Transverse colon (tissue), 4 donors: ENCODE measurements at regions not wholly inside any gene's neighbourhood (a gene's known extent, or its start where the extent isn't known, plus 50 kb on each side); places are given as distances from the start of the nearest gene placed in this dataset.

Experiments used
- DNase-seq: peaks from one replicate; pipeline ENCODE4 v3.0.0-alpha.2; 2019
- H3K27ac ChIP-seq, 4 donors: fragments of 200-600 bp; sonication (generic); 2 replicates each; pipeline ENCODE4 v1.5.1; 2016 to 2018; ENCODE audit warnings: inconsistent platforms in 4 of 4
- H3K27me3 ChIP-seq: fragments of 200-600 bp; sonication (generic); 2 replicates; pipeline ENCODE4 v1.5.1; 2017; ENCODE audit warnings: inconsistent platforms
- H3K36me3 ChIP-seq, 4 donors: fragments of 200-600 bp; sonication (generic); 2 replicates each; pipeline ENCODE4 v1.5.1; 2017 to 2019; ENCODE audit warnings: inconsistent platforms in 4 of 4
- H3K4me1 ChIP-seq, 4 donors: fragments of 200-600 bp; sonication (generic); 2 replicates each; pipeline ENCODE4 v1.5.1; 2017 to 2020; ENCODE audit warnings: inconsistent platforms in 4 of 4
- H3K4me3 ChIP-seq, 4 donors: fragments of 200-600 bp; sonication (generic); 1 replicate in 1 of 4; 2 replicates in 3 of 4; pipeline versions ENCODE4 v1.5.1 to v1.6.1; 2017 to 2019; ENCODE audit warnings: inconsistent platforms in 4 of 4
- H3K9me3 ChIP-seq, 2 donors: fragments of 200-600 bp; sonication (generic); 2 replicates each; pipeline ENCODE4 v1.5.1; 2017 to 2019; ENCODE audit warnings: inconsistent platforms in 2 of 2
- EP300 ChIP-seq: sonication (generic); formaldehyde crosslinking; IDR thresholded peaks from one replicate; pipeline ENCODE4 v1.6.1; 2017; ENCODE audit warnings: antibody characterized with exemption, low read depth
- POLR2A ChIP-seq: fragments of 450-650 bp; IDR thresholded peaks from one replicate; pipeline ENCODE4 v1.6.1; 2016; ENCODE audit warnings: antibody characterized with exemption, mild to moderate bottlenecking, moderate library complexity
- POLR2AphosphoS5 ChIP-seq, 3 donors: sonication (generic); formaldehyde crosslinking; IDR thresholded peaks; one replicate each; pipeline ENCODE4 v1.6.1; 2016; ENCODE audit warnings: antibody characterized with exemption in 3 of 3
- WGBS, 2 donors: methylation state at CpG; one replicate each; pipeline ENCODE4 v1.1.5; 2018; ENCODE audit warnings: low coverage in 1 of 2; 5-methylcytosine and 5-hydroxymethylcytosine counted together
- in situ Hi-C, 4 donors: fragments of 200-750 bp; cut with MboI; loops; one replicate each; pipeline versions ENCODE4 v1.15.0 to v1.15.1; 2017; ENCODE audit warnings: low sequenced_read_pairs in 3 of 4, low pct_ligation_motif_present in 1 of 4, low pct_unique_long_range_greater_than_20kb in 1 of 4
- intact Hi-C: fragments of 100-400 bp; cut with DNase I; formaldehyde crosslinking; loops from one replicate; pipeline ENCODE4 v1.15.1; 2023; ENCODE audit warnings: low total_unique reads
- TF ChIP-seq, protein P1 (sequence below), 5 experiments: fragments of 200-600 bp in 3 of 5; fragments of 450-650 bp in 2 of 5; sonication (generic) in 3 of 5; IDR thresholded peaks; 1 replicate in 2 of 5; 2 replicates in 3 of 5; pipeline ENCODE4 v1.5.1; 2016 to 2017; ENCODE audit warnings: antibody characterized with exemption in 5 of 5, inconsistent platforms in 3 of 5, mild to moderate bottlenecking in 2 of 5, moderate library complexity in 1 of 5

DNA sequence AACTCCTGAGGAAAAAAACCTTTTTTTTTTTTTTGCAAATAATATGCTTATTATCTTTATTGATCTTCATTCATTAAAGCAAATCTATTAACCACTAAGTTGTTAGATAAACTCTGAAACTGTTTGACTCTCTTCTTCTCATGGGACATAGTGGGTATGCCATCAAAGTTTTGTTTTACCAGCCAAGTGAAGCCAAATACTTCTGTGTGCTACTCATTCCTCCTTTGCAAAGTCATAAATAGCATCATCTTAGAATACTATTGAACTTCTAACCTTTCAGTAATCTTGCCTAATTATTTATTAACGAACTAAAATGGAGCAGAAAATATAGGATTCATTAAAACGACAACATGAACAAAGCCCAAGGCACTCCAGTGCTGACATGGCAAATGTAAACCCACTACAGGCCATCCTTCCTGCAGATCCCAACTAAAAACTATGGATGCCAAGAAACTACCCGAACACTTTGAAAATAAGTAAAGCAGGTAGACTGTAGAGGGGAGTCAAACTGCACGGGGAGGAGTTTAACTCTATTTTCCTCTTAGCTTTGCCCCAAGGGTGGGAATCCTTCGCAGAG lies 61.2 kb upstream of the ODAD2 start:
- peaks cover 0 to 6% (median 0%) of the 10 kb centered on the region in 4 donors for H3K36me3 ChIP-seq
- H3K27ac ChIP-seq: no peak overlapping the region
- TF ChIP-seq POLR2A (no peak), POLR2AphosphoS5 (IDR thresholded peaks at IDR 0.05) (no peak), EP300 (no peak)
- TF ChIP-seq, protein P1, sequence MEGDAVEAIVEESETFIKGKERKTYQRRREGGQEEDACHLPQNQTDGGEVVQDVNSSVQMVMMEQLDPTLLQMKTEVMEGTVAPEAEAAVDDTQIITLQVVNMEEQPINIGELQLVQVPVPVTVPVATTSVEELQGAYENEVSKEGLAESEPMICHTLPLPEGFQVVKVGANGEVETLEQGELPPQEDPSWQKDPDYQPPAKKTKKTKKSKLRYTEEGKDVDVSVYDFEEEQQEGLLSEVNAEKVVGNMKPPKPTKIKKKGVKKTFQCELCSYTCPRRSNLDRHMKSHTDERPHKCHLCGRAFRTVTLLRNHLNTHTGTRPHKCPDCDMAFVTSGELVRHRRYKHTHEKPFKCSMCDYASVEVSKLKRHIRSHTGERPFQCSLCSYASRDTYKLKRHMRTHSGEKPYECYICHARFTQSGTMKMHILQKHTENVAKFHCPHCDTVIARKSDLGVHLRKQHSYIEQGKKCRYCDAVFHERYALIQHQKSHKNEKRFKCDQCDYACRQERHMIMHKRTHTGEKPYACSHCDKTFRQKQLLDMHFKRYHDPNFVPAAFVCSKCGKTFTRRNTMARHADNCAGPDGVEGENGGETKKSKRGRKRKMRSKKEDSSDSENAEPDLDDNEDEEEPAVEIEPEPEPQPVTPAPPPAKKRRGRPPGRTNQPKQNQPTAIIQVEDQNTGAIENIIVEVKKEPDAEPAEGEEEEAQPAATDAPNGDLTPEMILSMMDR (IDR thresholded peaks at IDR 0.05): no peak
- no peaks in the 10 kb centered on the region for H3K27me3 ChIP-seq
- H3K9me3 ChIP-seq: no peaks in the 10 kb centered on the region
- 56 to 72% methylated on average over 5 of the region's 5 CpGs for WGBS, 2 donors
- in situ Hi-C loops: no loop called here
- intact Hi-C loops: no loop called here
- no peak for DNase-seq
- no peak overlapping the region for H3K4me3 ChIP-seq
- H3K4me1 ChIP-seq: no peaks in the 10 kb centered on the region

DNA sequence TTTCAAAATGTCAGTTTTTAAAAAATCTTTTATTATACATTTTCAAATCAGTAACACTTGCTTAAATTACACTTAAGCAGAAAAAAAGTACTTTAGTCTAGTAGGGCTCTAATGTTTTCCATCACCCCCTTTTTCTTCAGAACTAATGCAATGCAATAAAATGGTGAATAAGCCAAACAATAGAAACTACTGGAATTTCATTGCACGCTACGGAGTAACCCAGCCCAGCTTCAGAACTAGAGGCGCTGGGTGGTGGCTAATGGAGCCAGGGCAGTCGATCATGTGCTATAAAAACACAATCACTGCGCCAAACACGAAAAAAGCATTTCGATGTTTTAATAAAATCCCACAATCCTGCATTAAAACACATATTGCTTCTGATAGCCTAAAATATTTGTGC lies 59.9 kb upstream of the ODAD2 start:
- no peaks in the 10 kb centered on the region for H3K9me3 ChIP-seq
- H3K36me3 ChIP-seq: peaks cover 0 to 6% (median 0%) of the 10 kb centered on the region in 4 donors
- no peaks in the 10 kb centered on the region for H3K27me3 ChIP-seq
- TF ChIP-seq, protein P1 (IDR thresholded peaks at IDR 0.05): no peak
- TF ChIP-seq POLR2A (no peak), EP300 (no peak), POLR2AphosphoS5 (IDR thresholded peaks at IDR 0.05) (no peak)
- H3K27ac ChIP-seq: no peak overlapping the region
- no peak for DNase-seq
- WGBS, 2 donors: 94 to 98% methylated on average over 7 of the region's 7 CpGs
- in situ Hi-C loops: no loop called here
- no peak overlapping the region for H3K4me3 ChIP-seq
- peaks cover 0 to 7% (median under 1%) of the 10 kb centered on the region in 4 donors for H3K4me1 ChIP-seq
- intact Hi-C loops: no loop called here

DNA sequence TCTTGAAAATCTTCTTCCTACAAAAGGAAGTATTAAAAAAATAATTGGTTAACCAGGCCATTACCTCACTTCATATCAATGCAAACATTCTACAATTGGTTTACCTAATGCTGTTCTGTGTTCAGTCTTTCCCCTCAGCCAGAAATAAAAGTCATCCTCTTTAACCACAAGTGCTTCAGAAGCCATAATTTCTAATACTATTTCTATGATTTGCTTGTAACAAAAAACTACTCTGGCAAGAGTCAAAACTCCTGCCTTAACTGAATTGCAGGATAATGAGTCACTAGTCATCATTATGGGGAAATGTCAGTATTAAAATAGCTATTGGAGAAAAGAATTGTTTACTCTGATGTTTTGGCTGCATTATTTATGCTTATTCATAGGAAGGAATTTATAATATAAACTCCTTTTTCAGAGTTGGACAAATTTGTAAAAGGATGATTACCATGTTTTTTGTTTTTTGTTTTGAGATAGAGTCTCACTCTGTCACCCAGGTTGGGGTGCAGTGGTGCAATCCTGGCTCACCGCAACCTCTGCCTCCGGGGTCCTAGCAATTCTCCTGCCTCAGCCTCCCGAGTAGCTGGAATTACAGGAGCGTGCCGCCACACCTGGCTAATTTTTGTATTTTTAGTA lies 55.5 kb upstream of the ODAD2 start:
- 88 to 93% methylated on average over 5 of the region's 5 CpGs for WGBS, 2 donors
- peaks cover 0 to 7% (median 1%) of the 10 kb centered on the region in 4 donors for H3K4me1 ChIP-seq
- H3K36me3 ChIP-seq: peaks cover 0 to 6% (median 0%) of the 10 kb centered on the region in 4 donors
- in situ Hi-C loops (no loop called here), intact Hi-C loops (no loop called here)
- H3K4me3 ChIP-seq: no peak overlapping the region
- DNase-seq: no peak
- peak in 2 of 3 donors; percentile 59 to 66 for TF ChIP-seq POLR2AphosphoS5 (IDR thresholded peaks at IDR 0.05)
- TF ChIP-seq, protein P1 (IDR thresholded peaks at IDR 0.05): no peak
- H3K9me3 ChIP-seq: no peaks in the 10 kb centered on the region
- peak overlapping the region; percentile 22 to 53 (median 46) for H3K27ac ChIP-seq
- H3K27me3 ChIP-seq: no peaks in the 10 kb centered on the region

DNA sequence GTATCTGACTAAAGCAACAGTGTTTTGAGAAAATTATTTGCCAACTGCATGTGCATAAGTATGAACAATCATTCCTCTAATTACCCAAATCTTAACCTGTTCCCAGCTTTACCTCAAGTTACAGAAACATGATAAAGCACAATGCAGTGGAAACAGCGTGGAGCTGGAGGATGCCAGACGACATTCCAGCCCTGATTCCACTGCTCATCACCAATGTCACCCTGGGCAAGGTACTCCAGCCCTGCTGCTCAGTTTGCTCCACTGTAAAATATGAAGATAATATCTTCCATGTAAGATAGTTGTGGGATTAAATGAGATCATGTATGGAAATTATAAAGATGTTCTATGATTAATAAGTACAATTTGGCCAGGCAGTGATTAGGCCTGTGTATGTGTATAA lies 50.4 kb upstream of the ODAD2 start:
- TF ChIP-seq, protein P1 (IDR thresholded peaks at IDR 0.05): no peak
- TF ChIP-seq POLR2A (no peak), EP300 (no peak), POLR2AphosphoS5 (IDR thresholded peaks at IDR 0.05) (no peak)
- DNase-seq: no peak
- no peaks in the 10 kb centered on the region for H3K36me3 ChIP-seq
- no peaks in the 10 kb centered on the region for H3K27me3 ChIP-seq
- in situ Hi-C loops: no loop called here
- no peak overlapping the region for H3K4me3 ChIP-seq
- intact Hi-C loops: no loop called here
- no peak overlapping the region for H3K27ac ChIP-seq
- no peaks in the 10 kb centered on the region for H3K9me3 ChIP-seq
- H3K4me1 ChIP-seq: peaks cover 0 to 3% (median 0%) of the 10 kb centered on the region in 4 donors
- 60% methylated on average over 2 of the region's 2 CpGs; no CpG with 5 or more reads in 1 of the 2 donors for WGBS, 2 donors
